ENCODE measurements at regions not wholly inside any gene's neighbourhood (a gene's known extent, or its start where the extent isn't known, plus 50 kb on each side); places are given as distances from the start of the nearest gene placed in this dataset.

- TF ChIP-seq CTCF (IDR thresholded peaks at IDR 0.05; ENCODE audit: insufficient read depth, low read depth, low read length) (no peak), EZH2 (IDR thresholded peaks at IDR 0.05; ENCODE audit: insufficient read depth, low read length) (no peak)
Measured at GRCh38 chr14:46008348-46008747, 643.2 kb downstream of the RPL10L start.
